Suprapubic skin (tissue), 4 donors: ENCODE measurements at regions not wholly inside any gene's neighbourhood (a gene's known extent, or its start where the extent isn't known, plus 50 kb on each side); places are given as distances from the start of the nearest gene placed in this dataset.

ENCODE experiments used
- EP300 ChIP-seq: sonication (generic); formaldehyde crosslinking; IDR thresholded peaks from one replicate; pipeline ENCODE4 v1.6.1; 2017; ENCODE audit warnings: antibody characterized with exemption
- POLR2A ChIP-seq, 2 donors: fragments of 450-650 bp; IDR thresholded peaks; one replicate each; pipeline ENCODE4 v1.6.1; 2017; ENCODE audit warnings: antibody characterized with exemption in 2 of 2, mild to moderate bottlenecking in 2 of 2, moderate library complexity in 2 of 2
- POLR2AphosphoS5 ChIP-seq, 3 donors: sonication (generic); formaldehyde crosslinking; IDR thresholded peaks; one replicate each; pipeline ENCODE4 v1.6.1; 2017; ENCODE audit warnings: antibody characterized with exemption in 3 of 3
- TF ChIP-seq, protein P1 (sequence below), 2 donors: fragments of 200-600 bp in 1 of 2; fragments of 450-650 bp in 1 of 2; sonication (generic) in 1 of 2; IDR thresholded peaks; one replicate each; pipeline ENCODE4 v1.5.1; 2016 to 2019; ENCODE audit warnings: antibody characterized with exemption in 2 of 2, mild to moderate bottlenecking in 1 of 2, moderate library complexity in 1 of 2

DNA sequence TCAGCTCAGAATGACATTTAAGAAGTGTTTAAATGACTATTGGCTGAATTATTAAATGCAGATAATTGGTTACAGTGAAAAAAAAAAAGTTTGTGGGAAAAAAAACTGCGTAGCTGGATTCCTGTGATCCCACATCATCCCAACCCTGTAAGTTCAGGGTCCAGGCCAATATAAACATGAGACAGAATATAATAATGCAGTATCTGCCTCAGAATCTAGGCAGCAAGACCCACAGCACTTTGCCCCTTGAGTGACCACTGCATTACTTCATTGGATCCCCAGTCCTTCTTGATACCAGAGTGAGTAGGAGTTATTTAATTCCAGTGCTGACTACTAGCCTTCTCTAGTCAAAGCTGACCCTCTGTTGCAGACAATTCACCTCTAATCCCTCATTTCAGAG is 272.6 kb downstream of the CCER1 start:
- TF ChIP-seq, protein P1, sequence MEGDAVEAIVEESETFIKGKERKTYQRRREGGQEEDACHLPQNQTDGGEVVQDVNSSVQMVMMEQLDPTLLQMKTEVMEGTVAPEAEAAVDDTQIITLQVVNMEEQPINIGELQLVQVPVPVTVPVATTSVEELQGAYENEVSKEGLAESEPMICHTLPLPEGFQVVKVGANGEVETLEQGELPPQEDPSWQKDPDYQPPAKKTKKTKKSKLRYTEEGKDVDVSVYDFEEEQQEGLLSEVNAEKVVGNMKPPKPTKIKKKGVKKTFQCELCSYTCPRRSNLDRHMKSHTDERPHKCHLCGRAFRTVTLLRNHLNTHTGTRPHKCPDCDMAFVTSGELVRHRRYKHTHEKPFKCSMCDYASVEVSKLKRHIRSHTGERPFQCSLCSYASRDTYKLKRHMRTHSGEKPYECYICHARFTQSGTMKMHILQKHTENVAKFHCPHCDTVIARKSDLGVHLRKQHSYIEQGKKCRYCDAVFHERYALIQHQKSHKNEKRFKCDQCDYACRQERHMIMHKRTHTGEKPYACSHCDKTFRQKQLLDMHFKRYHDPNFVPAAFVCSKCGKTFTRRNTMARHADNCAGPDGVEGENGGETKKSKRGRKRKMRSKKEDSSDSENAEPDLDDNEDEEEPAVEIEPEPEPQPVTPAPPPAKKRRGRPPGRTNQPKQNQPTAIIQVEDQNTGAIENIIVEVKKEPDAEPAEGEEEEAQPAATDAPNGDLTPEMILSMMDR (IDR thresholded peaks at IDR 0.05) = no peak
- no peak for TF ChIP-seq POLR2AphosphoS5 (IDR thresholded peaks at IDR 0.05)
- no peak for TF ChIP-seq POLR2A (IDR thresholded peaks at IDR 0.05)
- TF ChIP-seq EP300 = no peak
